DMS79 treated with DMSO at 0.1 percent for 48 hours (cell line): ENCODE measurements at regions not wholly inside any gene's neighbourhood (a gene's known extent, or its start where the extent isn't known, plus 50 kb on each side); places are given as distances from the start of the nearest gene placed in this dataset.

ENCODE experiments used
- DNase-seq: peaks from one replicate; lab custom pipeline; 2025; lab: John Stamatoyannopoulos, UW

GRCh38 chr1:29439615-29440014 lies 203.3 kb downstream of the PTPRU start:
- no peak for DNase-seq

GRCh38 chr1:29438991-29439390 lies 202.7 kb downstream of the PTPRU start:
- no peak for DNase-seq

GRCh38 chr1:29437946-29438345 lies 201.6 kb downstream of the PTPRU start:
- DNase-seq: no peak

GRCh38 chr1:29436181-29436785 lies 200.0 kb downstream of the PTPRU start:
- no peak for DNase-seq

- no peak for DNase-seq
These were observed 197.5 kb downstream of the PTPRU start for GRCh38 chr1:29433830-29434229.

- no peak for DNase-seq
These were observed 194.8 kb downstream of the PTPRU start for GRCh38 chr1:29431138-29431537.

- no peak for DNase-seq
These were observed 193.3 kb downstream of the PTPRU start for GRCh38 chr1:29429656-29430055.

GRCh38 chr1:29428997-29429396 lies 192.7 kb downstream of the PTPRU start:
- no peak for DNase-seq

- DNase-seq: no peak
These were observed 191.9 kb downstream of the PTPRU start for GRCh38 chr1:29428280-29428615.

- DNase-seq: no peak
These were observed 191.4 kb downstream of the PTPRU start for GRCh38 chr1:29427614-29428279.

GRCh38 chr1:29426701-29427279 lies 190.5 kb downstream of the PTPRU start:
- DNase-seq: peak; percentile 99

- peak; percentile 29 for DNase-seq
These were observed 189.3 kb downstream of the PTPRU start for GRCh38 chr1:29425631-29426030.

GRCh38 chr1:29424266-29424665 lies 187.9 kb downstream of the PTPRU start:
- DNase-seq: no peak

- no peak for DNase-seq
These were observed 183.9 kb downstream of the PTPRU start for GRCh38 chr1:29420202-29420601.

GRCh38 chr1:29417971-29418370 lies 181.6 kb downstream of the PTPRU start:
- no peak for DNase-seq

GRCh38 chr1:29417147-29417858 lies 181.0 kb downstream of the PTPRU start:
- no peak for DNase-seq

- DNase-seq: no peak
These were observed 180.2 kb downstream of the PTPRU start for GRCh38 chr1:29416267-29417146.

GRCh38 chr1:29415861-29416260 lies 179.5 kb downstream of the PTPRU start:
- no peak for DNase-seq

- peak; percentile 27 for DNase-seq
These were observed 179.0 kb downstream of the PTPRU start for GRCh38 chr1:29415156-29415830.

- no peak for DNase-seq
These were observed 177.8 kb downstream of the PTPRU start for GRCh38 chr1:29414086-29414485.

- no peak for DNase-seq
These were observed 177.3 kb downstream of the PTPRU start for GRCh38 chr1:29413661-29414060.

GRCh38 chr1:29412591-29412990 lies 176.3 kb downstream of the PTPRU start:
- DNase-seq: peak; percentile 27
